Fibroblast of skin of left quadriceps (primary cell): ENCODE measurements at regions not wholly inside any gene's neighbourhood (a gene's known extent, or its start where the extent isn't known, plus 50 kb on each side); places are given as distances from the start of the nearest gene placed in this dataset.

Source experiments
- DNase-seq, 2 experiments: peaks; one replicate each; pipeline ENCODE4 v3.0.0-alpha.2; 2013; ENCODE audit warnings: low read depth in 2 of 2

- DNase-seq = no peak
Observed at GRCh38 chr6:168909288-168909687, 344.4 kb downstream of the THBS2 start.

GRCh38 chr6:168908887-168909286 is 344.8 kb downstream of the THBS2 start:
- peak; percentile 49 to 55 for DNase-seq

DNA sequence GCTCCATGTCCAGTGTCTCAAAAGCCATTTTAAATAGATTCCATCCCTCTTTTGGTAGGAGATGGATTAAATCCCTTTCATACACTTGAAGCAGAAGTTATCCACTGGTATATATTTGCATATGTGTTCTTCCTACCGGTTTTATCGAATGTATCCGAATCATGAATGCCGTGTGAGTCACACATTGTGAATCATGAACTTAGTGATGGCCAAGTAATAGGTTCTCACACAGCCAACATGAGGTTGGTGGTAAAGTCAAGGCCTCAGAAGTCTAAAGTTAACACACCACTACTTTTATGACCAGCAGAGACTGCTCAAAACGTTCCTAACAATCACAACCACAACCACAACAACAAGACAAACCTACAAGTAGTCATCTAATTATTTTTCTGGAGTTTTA is 345.5 kb downstream of the THBS2 start:
- peak in 1 of 2 experiments; percentile 22 for DNase-seq

DNA sequence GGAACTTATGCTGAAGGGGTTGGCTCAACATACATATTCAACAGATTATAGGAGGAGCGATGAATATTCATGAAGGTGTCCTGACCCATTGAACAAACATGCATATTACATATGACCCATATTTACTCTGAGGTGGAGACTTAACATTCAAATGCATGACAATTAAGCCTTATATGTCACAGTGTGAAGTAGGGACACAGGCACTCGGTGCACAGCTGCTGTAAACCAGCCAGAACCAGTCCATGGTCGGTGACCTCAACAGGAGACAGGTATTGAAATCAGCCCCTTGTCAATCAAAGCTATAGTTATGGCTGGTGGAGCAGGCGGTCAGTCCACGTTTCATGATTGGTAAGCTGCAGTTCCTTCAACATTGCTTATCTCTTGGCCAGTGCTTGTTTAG is 347.3 kb downstream of the THBS2 start:
- no peak for DNase-seq

DNA sequence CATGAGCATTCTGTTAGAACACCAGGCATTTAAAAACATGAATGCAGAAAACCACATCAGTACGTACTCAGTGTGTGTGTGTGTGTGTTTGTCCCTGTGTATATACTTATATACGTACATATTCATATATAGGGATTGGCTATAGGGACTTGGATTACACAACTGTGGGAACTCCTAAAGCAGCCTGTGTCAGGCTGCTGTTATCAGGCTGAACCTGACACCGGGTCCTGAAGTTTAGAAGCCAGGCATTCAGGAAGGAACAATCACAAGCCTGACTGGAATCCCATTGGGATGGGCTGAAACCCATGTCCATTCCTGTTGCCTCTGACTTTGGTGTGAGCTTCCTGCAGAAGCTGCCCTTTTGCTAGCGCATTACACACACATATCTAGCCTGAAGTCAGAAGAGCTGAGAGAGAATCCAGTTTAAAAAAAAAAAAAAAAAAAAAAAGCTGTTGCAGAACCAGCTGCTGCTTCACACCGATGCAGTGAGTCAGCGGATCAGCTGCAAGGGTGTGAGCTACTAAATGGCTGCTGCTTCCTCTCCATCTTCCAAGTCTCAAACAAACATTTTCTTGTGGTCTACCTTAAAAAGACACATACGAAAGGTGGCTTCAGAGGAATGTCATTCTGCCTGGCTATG is 348.1 kb downstream of the THBS2 start:
- DNase-seq = no peak

DNA sequence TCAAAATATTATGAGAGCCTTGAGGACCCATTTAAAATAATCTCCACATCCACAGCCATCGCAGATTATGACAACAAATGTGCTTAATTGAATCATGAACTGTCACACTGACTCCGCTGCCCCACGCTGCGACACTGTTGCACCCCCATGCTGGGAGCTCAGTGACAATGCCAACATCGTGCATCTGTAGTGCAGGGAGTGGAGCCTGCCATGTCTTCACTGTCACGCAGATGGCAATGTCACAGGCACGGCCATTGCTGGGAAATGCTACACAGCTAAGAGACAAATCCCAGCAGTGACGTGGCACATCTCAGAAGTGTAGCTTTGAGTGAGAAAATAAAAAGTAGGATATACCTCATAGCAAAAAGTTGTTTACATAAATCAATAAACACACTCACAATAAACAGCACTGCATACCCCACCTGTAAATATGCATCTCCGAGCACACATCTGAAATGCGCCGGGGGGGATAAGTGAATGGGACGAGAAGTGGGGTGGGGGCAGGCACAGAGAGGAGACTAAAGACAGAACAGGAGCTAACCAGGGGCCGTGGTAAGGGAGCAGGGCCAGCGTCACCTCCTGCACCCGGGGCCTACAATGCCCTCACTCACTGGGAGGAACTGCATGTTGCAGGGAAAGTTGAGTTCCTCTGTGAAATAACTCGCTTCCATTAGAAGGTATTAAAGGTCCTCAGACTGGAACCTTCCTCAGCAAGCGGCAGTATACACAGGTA is 349.9 kb downstream of the THBS2 start:
- no peak for DNase-seq

GRCh38 chr6:168902075-168902474 is 351.6 kb downstream of the THBS2 start:
- DNase-seq = no peak

DNA sequence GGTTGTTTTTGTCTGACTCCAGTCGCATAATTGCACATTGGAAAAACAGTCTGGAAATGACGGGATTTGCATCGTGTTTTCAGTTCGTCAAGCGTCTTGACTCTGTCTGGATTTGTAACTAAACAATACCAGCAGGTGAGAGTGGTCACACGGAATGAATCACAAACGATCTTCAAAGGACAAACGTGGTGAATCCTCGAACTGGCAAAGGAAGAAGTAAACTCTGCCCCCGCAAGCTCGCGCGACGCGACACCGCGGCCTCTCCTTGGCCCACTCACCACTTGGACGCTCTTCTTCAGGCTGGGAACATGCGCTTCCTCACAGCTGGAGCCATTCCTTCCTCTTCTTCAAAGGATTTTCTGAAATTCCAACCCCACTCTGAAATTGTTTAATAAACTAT is 352.6 kb downstream of the THBS2 start:
- DNase-seq = no peak

- DNase-seq = no peak
Observed at GRCh38 chr6:168896321-168896720, 357.3 kb downstream of the THBS2 start.

DNA sequence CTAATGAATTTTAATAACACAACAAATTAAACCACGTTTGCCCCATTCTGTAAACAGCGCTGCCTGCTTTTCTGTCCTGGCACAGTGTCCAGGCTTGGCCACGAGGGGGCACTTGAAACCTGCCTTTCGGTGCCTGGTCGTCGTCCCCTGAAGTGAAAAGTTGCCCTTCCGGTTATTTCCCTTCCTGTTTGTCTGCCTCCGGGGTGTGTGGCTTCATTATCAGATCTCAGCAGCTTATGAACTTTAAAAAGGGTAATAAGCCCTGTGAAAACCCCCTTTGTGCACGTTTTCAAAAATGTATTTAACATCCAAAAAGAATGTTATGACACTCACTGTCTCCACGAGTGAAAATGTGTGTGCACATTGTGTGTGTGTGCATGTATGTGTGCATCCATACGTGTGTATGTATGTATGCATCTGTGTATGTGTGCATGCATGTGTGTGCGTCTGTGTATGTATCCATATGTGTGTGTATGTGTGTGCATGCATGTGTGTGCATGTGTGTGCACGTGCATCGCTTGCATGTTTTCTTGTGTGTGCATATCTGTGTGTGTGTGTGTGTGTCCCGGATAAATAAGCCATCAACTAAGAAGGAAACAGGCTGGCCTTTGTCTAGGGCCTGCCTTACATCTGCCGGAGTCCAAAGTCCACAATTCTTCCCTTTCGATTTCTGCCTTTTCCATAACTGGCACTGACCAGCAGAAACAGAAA is 358.4 kb downstream of the THBS2 start:
- DNase-seq = peak; percentile 37 to 46

DNA sequence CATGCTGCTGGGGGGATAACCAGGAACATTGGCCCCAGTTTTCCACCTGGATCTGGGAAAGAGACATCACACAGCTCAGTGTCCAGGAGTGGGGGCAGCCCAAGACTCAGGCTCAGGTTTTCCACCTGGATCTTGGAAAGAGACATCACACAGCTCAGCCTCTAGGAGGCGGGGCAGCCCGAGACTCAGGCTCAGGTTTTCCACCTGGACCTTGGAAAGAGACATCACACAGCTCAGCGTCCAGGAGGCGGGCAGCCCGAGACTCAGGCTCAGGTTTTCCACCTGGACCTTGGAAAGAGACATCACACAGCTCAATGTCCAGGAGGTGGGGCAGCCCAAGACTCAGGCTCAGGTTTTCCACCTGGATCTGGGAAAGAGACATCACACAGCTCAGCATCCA is 361.6 kb downstream of the THBS2 start:
- no peak for DNase-seq

- no peak for DNase-seq
Observed at GRCh38 chr6:168890981-168891365, 362.7 kb downstream of the THBS2 start.

DNA sequence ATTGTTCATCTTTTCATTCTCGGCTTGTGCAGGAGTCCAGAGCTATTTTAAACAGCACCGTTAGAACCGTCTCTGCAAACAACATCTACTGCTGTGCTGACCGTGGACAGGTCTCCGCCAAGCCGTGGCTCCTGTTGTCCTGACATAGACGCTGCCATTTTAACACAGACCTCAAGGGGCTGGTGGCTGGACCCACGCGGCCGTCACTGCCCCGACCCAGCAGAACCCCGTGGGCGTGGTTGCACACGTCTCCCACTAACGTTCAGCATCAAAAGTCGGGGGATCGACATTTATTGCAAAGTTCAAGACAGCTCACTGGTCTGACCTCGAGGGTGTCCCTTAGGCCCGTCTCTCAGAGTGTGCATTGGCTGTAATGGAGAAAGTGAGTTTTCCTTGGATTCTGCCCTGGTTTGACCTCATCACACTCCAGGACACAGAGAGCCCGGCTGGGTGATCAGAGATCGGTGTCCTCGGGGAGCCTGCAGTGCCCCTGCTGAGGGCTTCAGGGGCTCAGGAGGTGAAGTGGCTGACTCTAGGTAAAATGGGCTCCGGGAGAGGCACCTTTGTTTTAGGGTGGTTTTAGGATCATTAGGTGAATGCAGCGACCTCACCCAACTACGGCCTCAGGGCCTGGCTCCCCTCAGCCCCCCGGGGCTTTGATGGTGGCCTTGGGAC is 363.2 kb downstream of the THBS2 start:
- no peak for DNase-seq

DNA sequence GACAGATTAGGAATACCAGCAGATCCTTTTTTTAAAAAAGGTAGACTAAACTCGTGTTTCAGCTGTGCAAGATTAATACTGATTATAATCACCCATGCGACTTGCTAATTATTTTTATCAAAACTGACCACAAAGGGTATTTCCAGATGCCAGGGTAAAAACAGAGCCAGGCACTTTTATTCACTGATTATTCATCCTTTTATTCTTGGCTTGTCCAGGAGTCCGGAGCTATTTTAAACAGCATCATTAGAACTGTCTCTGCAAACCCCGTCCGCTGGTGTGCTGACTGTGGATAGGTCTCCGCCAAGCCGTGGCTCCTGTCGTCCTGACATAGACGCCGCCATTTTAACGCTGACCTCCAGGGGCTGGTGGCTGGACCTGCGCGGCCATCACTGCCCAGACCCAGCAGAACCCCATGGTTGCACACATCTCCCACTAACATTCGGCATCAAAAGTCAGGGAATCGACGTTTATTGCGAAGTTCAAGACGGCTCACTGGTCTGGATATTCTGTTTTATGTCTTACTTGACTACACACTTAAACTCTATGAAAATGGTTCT is 364.8 kb downstream of the THBS2 start:
- DNase-seq = no peak

GRCh38 chr6:168888102-168888501 is 365.5 kb downstream of the THBS2 start:
- DNase-seq = no peak

DNA sequence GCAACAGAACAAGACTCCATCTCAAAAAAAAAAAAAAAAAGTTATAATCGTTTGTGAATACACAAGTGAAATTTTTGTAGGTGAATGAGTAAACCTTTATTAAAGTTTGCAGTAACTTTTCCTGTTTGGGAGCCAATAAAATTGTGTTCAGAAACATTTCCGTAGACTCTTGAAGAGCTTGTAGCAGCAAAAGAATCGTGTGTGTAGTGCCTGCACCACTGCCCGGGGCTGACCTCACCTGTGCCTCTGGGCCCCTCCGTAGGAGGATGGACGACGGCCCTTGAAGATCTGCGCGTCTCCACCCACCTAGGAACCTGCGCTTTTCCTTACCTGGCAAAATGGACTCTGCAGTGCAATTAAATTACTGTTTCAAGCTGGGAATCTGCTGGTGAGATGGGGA is 366.0 kb downstream of the THBS2 start:
- no peak for DNase-seq

GRCh38 chr6:168886964-168887363 is 366.7 kb downstream of the THBS2 start:
- no peak for DNase-seq

GRCh38 chr6:168885751-168886742 is 367.6 kb downstream of the THBS2 start:
- DNase-seq = no peak

DNA sequence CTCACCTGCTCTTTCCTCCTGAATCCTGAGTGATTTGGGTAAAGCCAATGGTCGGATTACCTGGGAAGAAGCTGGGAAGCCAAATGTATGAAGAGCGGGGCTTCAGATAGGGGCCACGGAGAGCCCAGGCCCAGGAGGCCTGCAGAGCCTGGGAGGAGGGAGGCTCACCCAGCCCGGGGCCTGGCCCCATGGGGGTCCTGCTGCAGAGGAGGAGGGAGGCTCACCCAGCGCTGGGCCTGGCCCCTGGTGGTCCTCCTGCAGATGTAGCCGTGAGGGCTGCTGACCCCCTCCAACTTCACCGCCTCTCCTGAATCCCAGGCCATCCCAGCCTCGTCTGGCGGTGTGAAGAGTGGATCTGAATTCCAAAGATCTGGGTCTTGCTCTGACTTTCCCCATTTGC is 368.4 kb downstream of the THBS2 start:
- no peak for DNase-seq

DNA sequence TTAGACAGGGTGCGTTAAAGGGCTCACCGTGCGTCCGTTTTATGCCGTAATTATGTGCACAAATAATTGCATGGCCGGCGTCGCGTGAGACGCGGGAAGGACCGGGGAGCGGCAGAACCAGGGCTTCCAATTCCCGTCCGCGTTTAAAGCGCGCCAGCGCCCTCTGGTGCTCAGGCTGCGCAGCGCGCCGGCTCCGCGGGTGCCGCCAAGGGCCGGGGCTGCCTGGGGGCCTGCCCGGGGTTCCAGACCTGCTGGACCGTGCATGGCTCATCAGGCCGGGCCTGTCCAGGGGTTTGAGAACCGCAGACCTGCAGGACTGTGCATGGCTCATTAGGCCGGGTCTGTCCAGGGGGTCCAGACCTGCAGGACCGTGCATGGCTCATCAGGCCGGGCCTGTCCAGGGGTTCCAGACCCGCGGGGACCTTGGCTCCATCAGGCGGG is 369.0 kb downstream of the THBS2 start:
- DNase-seq = peak; percentile 10 to 14
